Activated naive CD4-positive, alpha-beta T cell treated with anti-CD3 and anti-CD28 coated beads, Interleukin-2, amount 50 U/mL, for 72 hours (primary cell): ENCODE measurements at regions not wholly inside any gene's neighbourhood (a gene's known extent, or its start where the extent isn't known, plus 50 kb on each side); places are given as distances from the start of the nearest gene placed in this dataset.
"Not testable (repeated sequence)": the region's sequence is repeated elsewhere in the genome, so short reads cannot be mapped to it uniquely, and the experiment has no call there.

Experiments used
- ATAC-seq, 2 donors: fragments of 150-1000 bp; cut with Tn5 transposase; 2 replicates each; pipeline ENCODE4 v1.10.0; 2021; ENCODE audit warnings: mild to moderate bottlenecking in 2 of 2, moderate library complexity in 2 of 2
- DNase-seq, 2 donors: peaks; one replicate each; pipeline ENCODE4 v3.0.0; 2021 to 2022; ENCODE audit warnings: low spot score in 2 of 2
- H3K27ac Mint-ChIP-seq, 2 donors: one replicate each; pipeline ENCODE4 v1.8.0; 2022; ENCODE audit warnings: mild to moderate bottlenecking in 2 of 2, mixed read lengths in 2 of 2
- H3K36me3 Mint-ChIP-seq, 2 donors: one replicate each; pipeline ENCODE4 v1.8.0; 2022; ENCODE audit warnings: mixed read lengths in 2 of 2
- H3K9me3 Mint-ChIP-seq, 2 donors: one replicate each; pipeline ENCODE4 v1.8.0; 2022; ENCODE audit warnings: mixed read lengths in 2 of 2

GRCh38 chr1:164380893-164381292 lies 178.1 kb upstream of the PBX1 start:
- peaks cover 17 to 19% of the 10 kb centered on the region in 2 donors for H3K9me3 Mint-ChIP-seq
- H3K27ac Mint-ChIP-seq = no peak overlapping the region
- DNase-seq (no peak), ATAC-seq (no peak)
- no peaks in the 10 kb centered on the region for H3K36me3 Mint-ChIP-seq

GRCh38 chr1:164382384-164382783 lies 176.6 kb upstream of the PBX1 start:
- H3K36me3 Mint-ChIP-seq = no peaks in the 10 kb centered on the region
- no peak overlapping the region for H3K27ac Mint-ChIP-seq
- ATAC-seq = no peak
- peaks cover 17 to 19% of the 10 kb centered on the region in 2 donors for H3K9me3 Mint-ChIP-seq
- no peak for DNase-seq

GRCh38 chr1:164384262-164384661 lies 174.7 kb upstream of the PBX1 start:
- no peak for DNase-seq
- no peak for ATAC-seq
- Mint-ChIP-seq H3K36me3 (no peaks in the 10 kb centered on the region), H3K9me3 (peaks cover 20 to 25% of the 10 kb centered on the region in 2 donors), H3K27ac (no peak overlapping the region)

- no peak for DNase-seq
- Mint-ChIP-seq H3K27ac (no peak overlapping the region), H3K9me3 (peaks cover 0 to 4% of the 10 kb centered on the region in 2 donors), H3K36me3 (no peaks in the 10 kb centered on the region)
- ATAC-seq = no peak
Measured at GRCh38 chr1:164417016-164417704, 141.8 kb upstream of the PBX1 start.

- no peaks in the 10 kb centered on the region for H3K9me3 Mint-ChIP-seq
Measured at GRCh38 chr1:164423136-164423535, 135.8 kb upstream of the PBX1 start.

GRCh38 chr1:164433141-164433817 lies 125.7 kb upstream of the PBX1 start:
- ATAC-seq = no peak
- no peak for DNase-seq
- H3K27ac Mint-ChIP-seq = no peak overlapping the region
- peaks cover 5 to 12% of the 10 kb centered on the region in 2 donors for H3K9me3 Mint-ChIP-seq
- H3K36me3 Mint-ChIP-seq = no peaks in the 10 kb centered on the region

More at GRCh38 chr1:164423136-164423535, 135.8 kb upstream of the PBX1 start:
- H3K36me3 Mint-ChIP-seq = no peaks in the 10 kb centered on the region
- H3K27ac Mint-ChIP-seq = no peak overlapping the region
- no peak for ATAC-seq
- DNase-seq = no peak

GRCh38 chr1:164433818-164434170 lies 125.2 kb upstream of the PBX1 start:
- Mint-ChIP-seq H3K27ac (no peak overlapping the region), H3K36me3 (no peaks in the 10 kb centered on the region), H3K9me3 (peaks cover 5 to 12% of the 10 kb centered on the region in 2 donors)
- DNase-seq (no peak), ATAC-seq (no peak)

- ATAC-seq (no peak), DNase-seq (no peak)
- Mint-ChIP-seq H3K27ac (no peak overlapping the region), H3K9me3 (peaks cover 0 to 4% of the 10 kb centered on the region in 2 donors), H3K36me3 (no peaks in the 10 kb centered on the region)
Measured at GRCh38 chr1:164440232-164440631, 118.8 kb upstream of the PBX1 start.

GRCh38 chr1:164443166-164443565 lies 115.8 kb upstream of the PBX1 start:
- no peak for DNase-seq
- Mint-ChIP-seq H3K27ac (no peak overlapping the region), H3K36me3 (no peaks in the 10 kb centered on the region), H3K9me3 (peaks cover 0 to 8% of the 10 kb centered on the region in 2 donors)
- ATAC-seq = no peak

- no peak for ATAC-seq
Measured at GRCh38 chr1:164443836-164444235, 115.1 kb upstream of the PBX1 start.

GRCh38 chr1:164446020-164446419 lies 113.0 kb upstream of the PBX1 start:
- DNase-seq (no peak), ATAC-seq (no peak)
- Mint-ChIP-seq H3K36me3 (no peaks in the 10 kb centered on the region), H3K9me3 (peaks cover 3 to 11% of the 10 kb centered on the region in 2 donors), H3K27ac (no peak overlapping the region)

More at GRCh38 chr1:164443836-164444235, 115.1 kb upstream of the PBX1 start:
- no peak overlapping the region for H3K27ac Mint-ChIP-seq
- H3K36me3 Mint-ChIP-seq = no peaks in the 10 kb centered on the region
- no peak for DNase-seq
- peaks cover 0 to 8% of the 10 kb centered on the region in 2 donors for H3K9me3 Mint-ChIP-seq

GRCh38 chr1:164452549-164452948 lies 106.4 kb upstream of the PBX1 start:
- H3K27ac Mint-ChIP-seq = no peak overlapping the region
- ATAC-seq (no peak), DNase-seq (no peak)
- peaks cover 29 to 36% of the 10 kb centered on the region in 2 donors for H3K9me3 Mint-ChIP-seq
- peaks cover 0 to 13% of the 10 kb centered on the region in 2 donors for H3K36me3 Mint-ChIP-seq

- peaks cover 26 to 27% of the 10 kb centered on the region in 2 donors for H3K9me3 Mint-ChIP-seq
- H3K36me3 Mint-ChIP-seq = peaks cover 0 to 13% of the 10 kb centered on the region in 2 donors
- DNase-seq (no peak), ATAC-seq (no peak)
- no peak overlapping the region for H3K27ac Mint-ChIP-seq
Measured at GRCh38 chr1:164456272-164456671, 102.7 kb upstream of the PBX1 start.

GRCh38 chr1:164459176-164459575 lies 99.8 kb upstream of the PBX1 start:
- ATAC-seq, DNase-seq, H3K36me3 Mint-ChIP-seq, H3K27ac Mint-ChIP-seq: not testable (repeated sequence)
- peaks cover 13 to 15% of the 10 kb centered on the region in 2 donors for H3K9me3 Mint-ChIP-seq

GRCh38 chr1:164466001-164466421 lies 93.0 kb upstream of the PBX1 start:
- no peak for DNase-seq
- ATAC-seq = no peak
- Mint-ChIP-seq H3K27ac (no peak overlapping the region), H3K36me3 (no peaks in the 10 kb centered on the region), H3K9me3 (peaks cover 17 to 18% of the 10 kb centered on the region in 2 donors)

- Mint-ChIP-seq H3K36me3 (no peaks in the 10 kb centered on the region), H3K9me3 (peaks cover 19 to 20% of the 10 kb centered on the region in 2 donors), H3K27ac (no peak overlapping the region)
- no peak for ATAC-seq
- DNase-seq = no peak
Measured at GRCh38 chr1:164466429-164466828, 92.6 kb upstream of the PBX1 start.

- Mint-ChIP-seq H3K9me3 (peaks cover 21 to 22% of the 10 kb centered on the region in 2 donors), H3K27ac (no peak overlapping the region), H3K36me3 (no peaks in the 10 kb centered on the region)
- ATAC-seq (no peak), DNase-seq (no peak)
Measured at GRCh38 chr1:164470996-164471395, 88.0 kb upstream of the PBX1 start.

- Mint-ChIP-seq H3K36me3 (no peaks in the 10 kb centered on the region), H3K9me3 (peaks cover 21 to 22% of the 10 kb centered on the region in 2 donors), H3K27ac (no peak overlapping the region)
- no peak for ATAC-seq
- DNase-seq = no peak
Measured at GRCh38 chr1:164472841-164473240, 86.1 kb upstream of the PBX1 start.
